ENCODE measurements at regions not wholly inside any gene's neighbourhood (a gene's known extent, or its start where the extent isn't known, plus 50 kb on each side); places are given as distances from the start of the nearest gene placed in this dataset.

DNA sequence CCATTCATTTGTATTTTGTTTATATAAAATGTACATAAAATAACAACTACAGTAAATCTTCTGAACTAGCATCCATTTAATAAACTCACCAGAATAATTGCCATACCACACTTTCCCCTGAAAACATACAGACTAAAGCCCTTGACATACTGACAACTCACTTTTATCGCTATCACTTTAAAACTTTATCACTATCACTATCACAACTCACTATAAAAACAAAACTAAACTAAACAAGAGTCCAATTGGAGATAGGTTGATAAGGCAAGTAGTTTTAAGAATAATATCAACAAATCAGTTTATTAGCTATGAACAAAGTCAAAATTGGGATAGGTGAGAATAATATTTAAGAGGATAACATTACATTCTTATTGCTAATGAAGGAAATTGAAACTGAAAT lies 108.9 kb downstream of the SLITRK6 start:
- intact Hi-C loops (cut with micrococcal nuclease) (no loop called here), in situ Hi-C loops (cut with MboI; ENCODE audit: low sequenced_read_pairs) (no loop called here), dilution Hi-C loops (cut with HindIII; ENCODE audit: low sequenced_read_pairs, unreplicated experiment) (no loop called here)
- Histone ChIP-seq H3K4me1 (ENCODE audit: control insufficient read depth, insufficient read depth, low read length) (peaks cover 3% of the 10 kb centered on the region; the same call in 1 of the 2 replicates), H3K4me2 (ENCODE audit: low read depth, low read length) (no peak overlapping the region), H3K14ac (replicated peaks; ENCODE audit: low read depth, low read length) (no peak overlapping the region), H2BK15ac (ENCODE audit: low read depth, low read length) (no peak overlapping the region), H4K20me1 (ENCODE audit: insufficient read depth, low read length) (no peaks in the 10 kb centered on the region), H3K9ac (ENCODE audit: low read depth, low read length) (no peak overlapping the region), H4K8ac (ENCODE audit: low read depth in 2 of 2, low read length in 2 of 2) (no peak overlapping the region), H3K27me3 (ENCODE audit: control insufficient read depth, insufficient read depth, low read length) (no peaks in the 10 kb centered on the region), H2BK120ac (ENCODE audit: low read depth, low read length) (no peak overlapping the region), H2BK5ac (ENCODE audit: low read depth, low read length, poor library complexity, severe bottlenecking) (no peak overlapping the region), H4K91ac (ENCODE audit: insufficient read depth, low read depth, low read length) (no peak overlapping the region), H3K9me1 (ENCODE audit: insufficient read depth, low read length) (no peaks in the 10 kb centered on the region), H2AK9ac (replicated peaks; ENCODE audit: low read depth, low read length, poor library complexity) (no peak overlapping the region), H3K4ac (ENCODE audit: low read depth, low read length) (no peak overlapping the region), H3K4me3 (ENCODE audit: insufficient read depth, low read depth, low read length) (no peak overlapping the region), H2AFZ (replicated peaks; ENCODE audit: low read length, poor library complexity) (no peak overlapping the region), H3K18ac (ENCODE audit: low read depth, low read length) (no peak overlapping the region), H4K5ac (ENCODE audit: low read depth, low read length) (no peak overlapping the region), H3K23ac (ENCODE audit: low read depth, low read length) (no peak overlapping the region), H3K27ac (ENCODE audit: insufficient read depth, low read length) (no peak overlapping the region), H2AK5ac (ENCODE audit: low read depth, low read length) (no peak overlapping the region), H3K79me1 (ENCODE audit: low read depth in 1 of 2, low read length in 2 of 2) (no peaks in the 10 kb centered on the region), H3K56ac (ENCODE audit: extremely low read depth, insufficient read depth, low read length) (no peak overlapping the region), H3K36me3 (ENCODE audit: control insufficient read depth, insufficient read depth, low read length) (no peaks in the 10 kb centered on the region), H3K9me3 (ENCODE audit: control insufficient read depth, insufficient read depth, low read length) (no peaks in the 10 kb centered on the region), H2BK20ac (ENCODE audit: low read depth, low read length) (no peak overlapping the region)
- 100% methylated on average over 1 of the region's 1 CpG; no CpG with 5 or more reads in 1 of the 2 experiments for WGBS, 2 experiments (ENCODE audit: extremely low coverage in 2 of 2, insufficient read length in 1 of 2)
- no peak for DNase-seq
- ATAC-seq (ENCODE audit: low read depth): no peak
- CTCF ChIA-PET: no interaction called here
- TF ChIP-seq RCOR1 (IDR thresholded peaks at IDR 0.05; ENCODE audit: insufficient replicate concordance, low read length) (no peak), RFX5 (IDR thresholded peaks at IDR 0.05; ENCODE audit: low read depth, low read length) (no peak), NFE2L2 (IDR thresholded peaks at IDR 0.05; ENCODE audit: low read depth, low read length) (no peak), SMC3 (IDR thresholded peaks at IDR 0.05; ENCODE audit: low read depth, low read length) (no peak), MAFK (IDR thresholded peaks at IDR 0.05; ENCODE audit: low read depth, low read length) (no peak), RAD21 (IDR thresholded peaks at IDR 0.05; ENCODE audit: low read length) (no peak), POLR2A (IDR thresholded peaks at IDR 0.05; ENCODE audit: low read depth, low read length) (no peak), CEBPB (IDR thresholded peaks at IDR 0.05; ENCODE audit: low read depth, low read length) (no peak), BHLHE40 (IDR thresholded peaks at IDR 0.05; ENCODE audit: low read depth, low read length) (no peak), CHD1 (IDR thresholded peaks at IDR 0.05; ENCODE audit: low read depth, low read length) (no peak), MXI1 (IDR thresholded peaks at IDR 0.05; ENCODE audit: borderline replicate concordance, low read depth, low read length) (no peak), FOS (IDR thresholded peaks at IDR 0.05; ENCODE audit: low read depth, low read length) (no peak)
- TF ChIP-seq, protein P1, sequence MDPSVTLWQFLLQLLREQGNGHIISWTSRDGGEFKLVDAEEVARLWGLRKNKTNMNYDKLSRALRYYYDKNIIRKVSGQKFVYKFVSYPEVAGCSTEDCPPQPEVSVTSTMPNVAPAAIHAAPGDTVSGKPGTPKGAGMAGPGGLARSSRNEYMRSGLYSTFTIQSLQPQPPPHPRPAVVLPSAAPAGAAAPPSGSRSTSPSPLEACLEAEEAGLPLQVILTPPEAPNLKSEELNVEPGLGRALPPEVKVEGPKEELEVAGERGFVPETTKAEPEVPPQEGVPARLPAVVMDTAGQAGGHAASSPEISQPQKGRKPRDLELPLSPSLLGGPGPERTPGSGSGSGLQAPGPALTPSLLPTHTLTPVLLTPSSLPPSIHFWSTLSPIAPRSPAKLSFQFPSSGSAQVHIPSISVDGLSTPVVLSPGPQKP (IDR thresholded peaks at IDR 0.05; ENCODE audit: borderline replicate concordance, low read depth, low read length): no peak
- TF ChIP-seq, protein P2, sequence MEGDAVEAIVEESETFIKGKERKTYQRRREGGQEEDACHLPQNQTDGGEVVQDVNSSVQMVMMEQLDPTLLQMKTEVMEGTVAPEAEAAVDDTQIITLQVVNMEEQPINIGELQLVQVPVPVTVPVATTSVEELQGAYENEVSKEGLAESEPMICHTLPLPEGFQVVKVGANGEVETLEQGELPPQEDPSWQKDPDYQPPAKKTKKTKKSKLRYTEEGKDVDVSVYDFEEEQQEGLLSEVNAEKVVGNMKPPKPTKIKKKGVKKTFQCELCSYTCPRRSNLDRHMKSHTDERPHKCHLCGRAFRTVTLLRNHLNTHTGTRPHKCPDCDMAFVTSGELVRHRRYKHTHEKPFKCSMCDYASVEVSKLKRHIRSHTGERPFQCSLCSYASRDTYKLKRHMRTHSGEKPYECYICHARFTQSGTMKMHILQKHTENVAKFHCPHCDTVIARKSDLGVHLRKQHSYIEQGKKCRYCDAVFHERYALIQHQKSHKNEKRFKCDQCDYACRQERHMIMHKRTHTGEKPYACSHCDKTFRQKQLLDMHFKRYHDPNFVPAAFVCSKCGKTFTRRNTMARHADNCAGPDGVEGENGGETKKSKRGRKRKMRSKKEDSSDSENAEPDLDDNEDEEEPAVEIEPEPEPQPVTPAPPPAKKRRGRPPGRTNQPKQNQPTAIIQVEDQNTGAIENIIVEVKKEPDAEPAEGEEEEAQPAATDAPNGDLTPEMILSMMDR (conservative IDR thresholded peaks at IDR 0.05; ENCODE audit: low read depth, low read length): no peak
- TF ChIP-seq, protein P3, sequence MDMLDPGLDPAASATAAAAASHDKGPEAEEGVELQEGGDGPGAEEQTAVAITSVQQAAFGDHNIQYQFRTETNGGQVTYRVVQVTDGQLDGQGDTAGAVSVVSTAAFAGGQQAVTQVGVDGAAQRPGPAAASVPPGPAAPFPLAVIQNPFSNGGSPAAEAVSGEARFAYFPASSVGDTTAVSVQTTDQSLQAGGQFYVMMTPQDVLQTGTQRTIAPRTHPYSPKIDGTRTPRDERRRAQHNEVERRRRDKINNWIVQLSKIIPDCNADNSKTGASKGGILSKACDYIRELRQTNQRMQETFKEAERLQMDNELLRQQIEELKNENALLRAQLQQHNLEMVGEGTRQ (IDR thresholded peaks at IDR 0.05; ENCODE audit: low read depth, low read length): no peak
- BruUV-seq (replicated peaks): no TSS peak
- POLR2A ChIA-PET (ENCODE audit: unreplicated experiment): no interaction called here

Data from IMR-90 (cell line).